B cell (primary cell): ENCODE measurements at regions not wholly inside any gene's neighbourhood (a gene's known extent, or its start where the extent isn't known, plus 50 kb on each side); places are given as distances from the start of the nearest gene placed in this dataset.

Experiments
- ATAC-seq: fragments of 200-7000 bp; cut with Tn5 transposase; one replicate; pipeline ENCODE4 v1.10.0; 2021; ENCODE audit warnings: low read depth, mild to moderate bottlenecking, moderate number of reproducible peaks, moderate library complexity
- CTCF ChIA-PET: fragments of 350-600 bp; sonication (Branson Sonifier 250); formaldehyde crosslinking; loops from one replicate; lab custom pipeline; 2021; ENCODE audit warnings: antibody characterized with exemption, inconsistent platforms; lab: Charles Lee
- POLR2A ChIA-PET: fragments of 350-600 bp; sonication (Branson Sonifier 250); formaldehyde crosslinking; loops from one replicate; lab custom pipeline; 2021; ENCODE audit warnings: antibody characterized with exemption; lab: Charles Lee
- DNase-seq: peaks from one replicate; pipeline ENCODE4 v3.0.0; 2013
- H2AFZ ChIP-seq: 2 replicates; pipeline ENCODE4 v1.6.1; 2012; ENCODE audit warnings: mild to moderate bottlenecking, low read depth, low read length; ENCODE audit not compliant: insufficient read depth, poor library complexity, severe bottlenecking
- H3K27ac ChIP-seq, 2 donors: 1 replicate in 1 of 2; 2 replicates in 1 of 2; pipeline ENCODE4 v1.5.1; 2012 to 2013; ENCODE audit warnings: low read length in 2 of 2, mild to moderate bottlenecking in 2 of 2, moderate library complexity in 1 of 2
- H3K27me3 ChIP-seq, 4 experiments: fragments of 200-600 bp in 1 of 4; sonication (generic) in 1 of 4; replicated peaks in 1 of 4; 1 replicate in 2 of 4; 2 replicates in 2 of 4; pipeline versions ENCODE4 v1.6.1 to v1.7.0; 2013 to 2016; ENCODE audit warnings: low read length in 3 of 4, mild to moderate bottlenecking in 2 of 4, mixed read lengths in 1 of 4, moderate library complexity in 1 of 4; ENCODE audit not compliant: insufficient read depth in 4 of 4, control insufficient read depth in 3 of 4; ENCODE audit errors: control extremely low read depth in 1 of 4
- H3K36me3 ChIP-seq, 2 experiments: replicated peaks in 1 of 2; 1 replicate in 1 of 2; 2 replicates in 1 of 2; pipeline versions ENCODE4 v1.6.1 to v1.7.1; 2013; ENCODE audit warnings: low read length in 1 of 2; ENCODE audit not compliant: insufficient read depth in 2 of 2, control insufficient read depth in 1 of 2; ENCODE audit errors: control extremely low read depth in 1 of 2, extremely low read depth in 1 of 2
- H3K4me1 ChIP-seq, 2 donors: fragments of 200-600 bp in 1 of 2; sonication (generic) in 1 of 2; 1 replicate in 1 of 2; 2 replicates in 1 of 2; pipeline versions ENCODE4 v1.5.1 to v1.6.1; 2013 to 2017; ENCODE audit warnings: low read length in 2 of 2; ENCODE audit not compliant: control insufficient read depth in 2 of 2, insufficient read depth in 2 of 2
- H3K4me2 ChIP-seq: replicated peaks from 2 replicates; pipeline ENCODE3; 2012; ENCODE audit warnings: mild to moderate bottlenecking, low read depth, low read length; ENCODE audit not compliant: poor library complexity, severe bottlenecking
- H3K4me3 ChIP-seq, 5 experiments: fragments of 200-600 bp in 1 of 5; sonication (generic) in 1 of 5; 1 replicate in 3 of 5; 2 replicates in 2 of 5; pipeline versions ENCODE4 v1.5.1 to v1.7.0; 2011 to 2016; ENCODE audit warnings: low read length in 4 of 5, mild to moderate bottlenecking in 4 of 5, low read depth in 2 of 5, control low read depth in 1 of 5, moderate library complexity in 1 of 5; ENCODE audit not compliant: insufficient read depth in 1 of 5; ENCODE audit errors: control extremely low read depth in 1 of 5, extremely low read depth in 1 of 5
- H3K79me2 ChIP-seq: fragments of 200-600 bp; sonication (generic); one replicate; pipeline ENCODE4 v1.6.0; 2016; ENCODE audit warnings: low read length; ENCODE audit not compliant: control insufficient read depth, insufficient read depth
- H3K9ac ChIP-seq: fragments of 200-600 bp; sonication (generic); 2 replicates; pipeline ENCODE4 v1.6.1; 2017; ENCODE audit warnings: mild to moderate bottlenecking, low read length, moderate library complexity
- H3K9me3 ChIP-seq, 3 donors: one replicate each; pipeline versions ENCODE4 v1.6.1 to v1.7.1; 2013; ENCODE audit warnings: low read length in 2 of 3; ENCODE audit not compliant: control insufficient read depth in 2 of 3, insufficient read depth in 1 of 3; ENCODE audit errors: control extremely low read depth in 1 of 3
- H4K20me1 ChIP-seq: 2 replicates; pipeline ENCODE4 v1.6.0; 2012; ENCODE audit warnings: mild to moderate bottlenecking, low read length; ENCODE audit not compliant: insufficient read depth, control insufficient read depth, poor library complexity, severe bottlenecking
- H3K27ac Mint-ChIP-seq: one replicate; pipeline ENCODE4 v1.8.0; 2021; ENCODE audit warnings: mixed read lengths
- H3K27me3 Mint-ChIP-seq: one replicate; pipeline ENCODE4 v1.8.0; 2021; ENCODE audit warnings: mixed read lengths
- H3K4me1 Mint-ChIP-seq: one replicate; pipeline ENCODE4 v1.8.0; 2021; ENCODE audit warnings: mixed read lengths
- H3K4me3 Mint-ChIP-seq: one replicate; pipeline ENCODE4 v1.8.0; 2021; ENCODE audit warnings: mixed read lengths
- H3K9me3 Mint-ChIP-seq: one replicate; pipeline ENCODE4 v1.8.0; 2022; ENCODE audit warnings: mixed read lengths; ENCODE audit not compliant: insufficient read depth
- CTCF ChIP-seq: fragments of 200-600 bp; IDR thresholded peaks from one replicate; pipeline ENCODE4 v1.8.0; 2022; ENCODE audit warnings: antibody characterized with exemption, mild to moderate bottlenecking
- EZH2 ChIP-seq: IDR thresholded peaks from 2 replicates; pipeline ENCODE4 v1.6.1; 2012; ENCODE audit warnings: borderline replicate concordance, low read depth, mild to moderate bottlenecking, moderate library complexity, low read length; ENCODE audit not compliant: insufficient read depth, poor library complexity, severe bottlenecking
- WGBS: methylation state at CpG from one replicate; pipeline ENCODE4 v1.1.5; 2013; ENCODE audit warnings: missing lambda C conversion rate; ENCODE audit not compliant: insufficient coverage; 5-methylcytosine and 5-hydroxymethylcytosine counted together
- intact Hi-C: fragments of 100-400 bp; cut with micrococcal nuclease; formaldehyde crosslinking; loops from one replicate; pipeline ENCODE4 v1.10.0; 2022

DNA sequence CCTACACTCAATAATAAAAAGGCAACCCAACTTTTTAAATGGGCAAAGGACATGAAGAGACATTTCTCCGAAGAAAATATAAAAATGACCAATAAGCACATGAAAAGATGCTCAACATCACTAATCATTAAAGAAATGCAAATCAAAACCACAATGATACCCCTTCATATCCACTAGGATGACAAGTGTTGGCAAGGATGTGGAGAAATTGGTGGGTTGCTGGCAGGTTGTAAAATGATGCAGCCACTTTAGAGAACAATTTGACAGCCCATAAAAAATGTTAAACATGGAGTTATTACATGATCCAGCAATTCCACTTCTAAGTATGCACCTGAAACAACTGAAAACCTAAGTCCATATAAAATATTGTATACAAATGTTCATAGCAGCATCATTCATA lies 73.2 kb upstream of the LMO2 start:
- no peak for ATAC-seq
- H3K9me3 Mint-ChIP-seq: no peaks in the 10 kb centered on the region

DNA sequence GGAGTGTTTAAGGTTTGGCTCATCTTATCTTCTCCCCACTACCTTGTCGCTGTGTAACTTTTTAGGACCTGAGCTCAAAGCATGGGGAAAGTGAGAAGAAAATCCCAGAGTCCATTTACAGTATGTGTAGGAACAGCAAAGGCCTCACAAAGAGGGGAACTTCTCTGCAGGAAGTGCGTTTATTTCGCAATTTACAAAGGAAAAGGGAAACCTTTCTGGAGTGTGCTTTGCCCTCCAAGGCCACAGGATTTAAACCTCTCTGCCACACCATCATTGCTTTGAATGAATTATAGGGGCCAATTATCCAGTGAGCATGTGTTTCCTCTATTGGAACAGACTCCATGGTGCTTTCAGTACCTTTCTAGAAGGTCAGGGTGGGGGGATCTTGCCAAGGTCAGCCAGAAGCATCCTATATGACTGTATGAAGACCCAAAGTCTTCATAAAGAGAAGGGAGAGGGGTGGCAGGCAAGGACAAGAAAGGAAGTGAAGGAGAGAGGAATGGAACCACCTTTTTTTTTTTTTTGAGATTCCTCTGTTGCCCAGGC lies 68.1 kb upstream of the LMO2 start:
- Histone ChIP-seq H2AFZ (no peak overlapping the region), H3K27ac (no peak overlapping the region), H3K4me1 (no peaks in the 10 kb centered on the region), H3K9me3 (no peaks in the 10 kb centered on the region), H3K36me3 (no peaks in the 10 kb centered on the region), H3K79me2 (no peaks in the 10 kb centered on the region), H3K27me3 (peaks cover 0 to 2% (median 0%) of the 10 kb centered on the region in 4 experiments), H3K9ac (no peak overlapping the region), H4K20me1 (no peaks in the 10 kb centered on the region), H3K4me2 (no peak overlapping the region), H3K4me3 (no peak overlapping the region)
- CTCF ChIA-PET: interaction anchor here (1.3 to 3.3 kb wide), 3 partner anchors 11 to 102 kb away, joined by 9 to 16 read pairs (median 13); no protein-coding TSS in a partner anchor
- intact Hi-C loops: no loop called here
- no peaks in the 10 kb centered on the region for H3K4me1 Mint-ChIP-seq
- ATAC-seq: no peak
- no peak overlapping the region for H3K4me3 Mint-ChIP-seq
- no peak overlapping the region for H3K27ac Mint-ChIP-seq
- TF ChIP-seq EZH2 (no peak), CTCF (no peak)
- DNase-seq: no peak
- WGBS: no CpG with 5 or more reads among the region's 3 CpGs
- POLR2A ChIA-PET: no interaction called here
- no peaks in the 10 kb centered on the region for H3K9me3 Mint-ChIP-seq
- no peaks in the 10 kb centered on the region for H3K27me3 Mint-ChIP-seq

More for the DNA sequence above, 73.2 kb upstream of the LMO2 start:
- Histone ChIP-seq H3K79me2 (no peaks in the 10 kb centered on the region), H3K27ac (no peak overlapping the region), H2AFZ (no peak overlapping the region), H3K4me1 (no peaks in the 10 kb centered on the region), H4K20me1 (no peaks in the 10 kb centered on the region), H3K9me3 (no peaks in the 10 kb centered on the region), H3K9ac (no peak overlapping the region), H3K4me2 (no peak overlapping the region), H3K4me3 (no peak overlapping the region), H3K27me3 (peaks cover 0 to 2% (median 0%) of the 10 kb centered on the region in 4 experiments), H3K36me3 (no peaks in the 10 kb centered on the region)
- no CpG with 5 or more reads among the region's 1 CpG for WGBS
- Mint-ChIP-seq H3K4me3 (no peak overlapping the region), H3K27ac (no peak overlapping the region), H3K4me1 (no peaks in the 10 kb centered on the region), H3K27me3 (no peaks in the 10 kb centered on the region)
- no peak for DNase-seq
- POLR2A ChIA-PET: no interaction called here
- intact Hi-C loops: no loop called here
- CTCF ChIA-PET: interaction anchor here (3.8 kb wide), 1 partner anchor 107 kb away, joined by 16 read pairs; no protein-coding TSS in a partner anchor
- TF ChIP-seq EZH2 (no peak), CTCF (no peak)
